ENCODE measurements at regions not wholly inside any gene's neighbourhood (a gene's known extent, or its start where the extent isn't known, plus 50 kb on each side); places are given as distances from the start of the nearest gene placed in this dataset.
"Not testable (repeated sequence)": the region's sequence is repeated elsewhere in the genome, so short reads cannot be mapped to it uniquely, and the experiment has no call there.

DNA sequence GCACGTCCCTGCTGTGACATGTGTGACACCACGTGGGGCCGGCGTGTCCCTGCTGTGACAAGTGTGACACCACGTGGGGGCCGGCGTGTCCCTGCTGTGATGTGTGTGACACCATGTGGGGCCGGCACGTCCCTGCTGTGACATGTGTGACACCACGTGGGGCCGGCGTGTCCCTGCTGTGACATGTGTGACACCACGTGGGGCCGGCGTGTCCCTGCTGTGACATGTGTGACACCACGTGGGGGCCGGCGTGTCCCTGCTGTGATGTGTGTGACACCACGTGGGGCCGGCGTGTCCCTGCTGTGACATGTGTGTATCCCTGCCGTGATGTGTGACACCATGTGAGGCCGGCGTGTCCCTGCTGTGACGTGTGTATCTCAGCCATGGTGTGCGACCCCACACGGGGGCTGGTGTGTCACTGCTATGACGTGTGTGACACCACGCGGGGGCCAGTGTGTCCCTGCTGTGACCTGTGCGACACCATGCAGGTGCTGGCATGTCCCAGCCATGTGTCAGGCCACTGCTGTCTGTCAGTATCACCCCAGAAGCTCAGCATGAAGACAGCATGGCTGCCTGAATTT is 401.7 kb downstream of the SMOC2 start:
- TF ChIP-seq, protein P1, sequence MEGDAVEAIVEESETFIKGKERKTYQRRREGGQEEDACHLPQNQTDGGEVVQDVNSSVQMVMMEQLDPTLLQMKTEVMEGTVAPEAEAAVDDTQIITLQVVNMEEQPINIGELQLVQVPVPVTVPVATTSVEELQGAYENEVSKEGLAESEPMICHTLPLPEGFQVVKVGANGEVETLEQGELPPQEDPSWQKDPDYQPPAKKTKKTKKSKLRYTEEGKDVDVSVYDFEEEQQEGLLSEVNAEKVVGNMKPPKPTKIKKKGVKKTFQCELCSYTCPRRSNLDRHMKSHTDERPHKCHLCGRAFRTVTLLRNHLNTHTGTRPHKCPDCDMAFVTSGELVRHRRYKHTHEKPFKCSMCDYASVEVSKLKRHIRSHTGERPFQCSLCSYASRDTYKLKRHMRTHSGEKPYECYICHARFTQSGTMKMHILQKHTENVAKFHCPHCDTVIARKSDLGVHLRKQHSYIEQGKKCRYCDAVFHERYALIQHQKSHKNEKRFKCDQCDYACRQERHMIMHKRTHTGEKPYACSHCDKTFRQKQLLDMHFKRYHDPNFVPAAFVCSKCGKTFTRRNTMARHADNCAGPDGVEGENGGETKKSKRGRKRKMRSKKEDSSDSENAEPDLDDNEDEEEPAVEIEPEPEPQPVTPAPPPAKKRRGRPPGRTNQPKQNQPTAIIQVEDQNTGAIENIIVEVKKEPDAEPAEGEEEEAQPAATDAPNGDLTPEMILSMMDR (conservative IDR thresholded peaks at IDR 0.05), result not testable (repeated sequence)
- TF ChIP-seq EZH2 (IDR thresholded peaks at IDR 0.05; ENCODE audit: low read depth), result not testable (repeated sequence)
